Activated T-cell treated with anti-CD3 and anti-CD28 coated beads, Interleukin-2, amount 50 U/mL, for 72 hours (primary cell): ENCODE measurements at regions not wholly inside any gene's neighbourhood (a gene's known extent, or its start where the extent isn't known, plus 50 kb on each side); places are given as distances from the start of the nearest gene placed in this dataset.

Experiments
- ATAC-seq, 2 donors: fragments of 150-1000 bp; cut with Tn5 transposase; replicated peaks in 1 of 2; 2 replicates each; pipeline ENCODE4 v1.10.0; 2021; ENCODE audit warnings: moderate library complexity in 2 of 2, mild to moderate bottlenecking in 1 of 2
- DNase-seq, 2 donors: peaks; one replicate each; pipeline ENCODE4 v3.0.0; 2021 to 2022; ENCODE audit warnings: mixed read lengths in 1 of 2
- H3K27ac Mint-ChIP-seq: one replicate; pipeline ENCODE4 v1.8.0; 2022; ENCODE audit warnings: mild to moderate bottlenecking, moderate library complexity, mixed read lengths
- H3K27me3 Mint-ChIP-seq: one replicate; pipeline ENCODE4 v1.8.0; 2022; ENCODE audit warnings: low read depth, mixed read lengths
- H3K36me3 Mint-ChIP-seq, 2 donors: one replicate each; pipeline ENCODE4 v1.8.0; 2022; ENCODE audit warnings: mixed read lengths in 2 of 2, mild to moderate bottlenecking in 1 of 2; ENCODE audit not compliant: insufficient read depth in 2 of 2
- H3K4me1 Mint-ChIP-seq: one replicate; pipeline ENCODE4 v1.8.0; 2022; ENCODE audit warnings: low read depth, mixed read lengths
- H3K4me3 Mint-ChIP-seq, 2 donors: one replicate each; pipeline ENCODE4 v1.8.0; 2022; ENCODE audit warnings: mild to moderate bottlenecking in 2 of 2, mixed read lengths in 2 of 2, moderate library complexity in 2 of 2
- H3K9me3 Mint-ChIP-seq, 2 donors: one replicate each; pipeline ENCODE4 v1.8.0; 2022; ENCODE audit warnings: mixed read lengths in 2 of 2

DNA sequence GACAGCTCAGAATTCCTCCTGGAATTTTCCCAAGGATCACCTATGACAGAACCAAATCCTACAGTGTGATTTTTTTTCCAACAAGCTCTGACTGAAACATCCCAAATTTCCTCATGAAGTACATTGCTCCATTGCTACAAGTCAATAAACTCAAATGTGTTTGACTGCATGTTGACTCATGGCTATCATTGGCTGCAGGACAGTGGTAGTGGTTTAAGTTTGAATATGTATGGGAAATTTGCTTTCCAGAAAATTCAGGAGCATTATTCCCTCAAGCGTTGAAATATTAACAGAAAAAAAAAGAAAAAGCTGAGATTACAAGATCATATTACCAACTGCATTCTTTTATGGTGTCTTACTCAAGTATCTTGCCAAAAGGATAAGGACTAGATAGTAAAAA is 402.8 kb upstream of the DSEL start:
- H3K4me3 Mint-ChIP-seq: no peak overlapping the region
- no peak overlapping the region for H3K27ac Mint-ChIP-seq
- peaks cover 3 to 6% of the 10 kb centered on the region in 2 donors for H3K9me3 Mint-ChIP-seq
- no peaks in the 10 kb centered on the region for H3K27me3 Mint-ChIP-seq
- H3K4me1 Mint-ChIP-seq: no peaks in the 10 kb centered on the region
- ATAC-seq: no peak
- H3K36me3 Mint-ChIP-seq: no peaks in the 10 kb centered on the region
- DNase-seq: no peak

GRCh38 chr18:67916097-67916496 is 399.6 kb upstream of the DSEL start:
- no peak for DNase-seq
- Mint-ChIP-seq H3K4me3 (no peak overlapping the region), H3K36me3 (no peaks in the 10 kb centered on the region), H3K27me3 (no peaks in the 10 kb centered on the region), H3K4me1 (no peaks in the 10 kb centered on the region), H3K27ac (no peak overlapping the region), H3K9me3 (peaks cover 0 to 6% of the 10 kb centered on the region in 2 donors)
- ATAC-seq: no peak

GRCh38 chr18:67913040-67913439 is 396.5 kb upstream of the DSEL start:
- Mint-ChIP-seq H3K9me3 (peaks cover 0 to 2% of the 10 kb centered on the region in 2 donors), H3K27ac (no peak overlapping the region), H3K4me1 (no peaks in the 10 kb centered on the region), H3K36me3 (no peaks in the 10 kb centered on the region), H3K4me3 (no peak overlapping the region), H3K27me3 (no peaks in the 10 kb centered on the region)
- DNase-seq (no peak), ATAC-seq (no peak)

GRCh38 chr18:67901573-67901972 is 385.1 kb upstream of the DSEL start:
- H3K27me3 Mint-ChIP-seq: no peaks in the 10 kb centered on the region
- no peaks in the 10 kb centered on the region for H3K4me1 Mint-ChIP-seq
- no peak overlapping the region for H3K4me3 Mint-ChIP-seq
- ATAC-seq: no peak
- H3K9me3 Mint-ChIP-seq: peaks cover 0 to 2% of the 10 kb centered on the region in 2 donors
- DNase-seq: no peak
- no peaks in the 10 kb centered on the region for H3K36me3 Mint-ChIP-seq
- H3K27ac Mint-ChIP-seq: no peak overlapping the region

- Mint-ChIP-seq H3K4me3 (no peak overlapping the region), H3K27me3 (no peaks in the 10 kb centered on the region), H3K4me1 (no peaks in the 10 kb centered on the region), H3K9me3 (no peaks in the 10 kb centered on the region), H3K36me3 (no peaks in the 10 kb centered on the region), H3K27ac (no peak overlapping the region)
- no peak for DNase-seq
- no peak for ATAC-seq
Observed at GRCh38 chr18:67896451-67896850, 379.9 kb upstream of the DSEL start.

DNA sequence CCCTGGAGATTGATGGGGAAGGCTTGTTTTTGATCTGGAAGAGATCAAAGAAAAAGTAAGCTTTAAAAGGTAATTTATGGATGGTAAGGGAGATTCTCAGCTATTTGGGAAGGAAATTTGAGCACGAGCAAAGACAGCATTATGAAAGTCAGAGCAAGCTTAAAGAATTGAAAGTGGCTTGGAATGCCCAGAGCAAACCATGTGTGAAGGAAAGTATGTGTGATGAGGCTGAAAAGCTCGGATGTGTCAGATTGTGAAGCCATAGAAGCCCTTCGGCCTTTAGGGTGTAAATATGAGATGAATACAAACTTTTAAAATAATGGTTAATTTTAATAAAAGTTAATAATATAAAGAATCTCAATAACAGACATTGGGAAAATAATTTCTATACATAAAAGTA is 377.4 kb upstream of the DSEL start:
- no peak for ATAC-seq

DNA sequence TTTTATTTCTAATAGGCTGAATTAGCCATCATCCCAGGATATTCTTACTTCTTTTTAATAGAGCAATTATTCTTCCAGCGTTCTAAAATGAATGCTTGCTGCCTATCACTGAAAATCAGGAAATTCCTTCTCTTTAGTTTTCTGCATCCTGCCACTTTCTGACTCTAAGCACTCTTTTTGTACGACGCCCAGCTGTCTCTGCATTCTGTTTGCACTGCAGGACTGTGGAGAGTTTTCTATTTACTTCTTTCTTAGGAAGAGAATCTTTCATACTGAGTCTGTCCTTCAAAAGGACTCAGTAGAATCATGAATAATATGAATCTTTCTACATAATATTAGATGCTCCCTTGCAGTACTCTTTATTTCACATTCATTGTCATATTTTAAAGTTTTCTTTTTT is 360.4 kb upstream of the DSEL start:
- no peaks in the 10 kb centered on the region for H3K27me3 Mint-ChIP-seq
- ATAC-seq (no peak), DNase-seq (no peak)
- no peaks in the 10 kb centered on the region for H3K36me3 Mint-ChIP-seq
- no peak overlapping the region for H3K27ac Mint-ChIP-seq
- no peaks in the 10 kb centered on the region for H3K4me1 Mint-ChIP-seq
- H3K9me3 Mint-ChIP-seq: no peaks in the 10 kb centered on the region
- no peak overlapping the region for H3K4me3 Mint-ChIP-seq

More for the DNA sequence above, 377.4 kb upstream of the DSEL start:
- H3K36me3 Mint-ChIP-seq: no peaks in the 10 kb centered on the region
- H3K27me3 Mint-ChIP-seq: no peaks in the 10 kb centered on the region
- no peak overlapping the region for H3K4me3 Mint-ChIP-seq
- no peak overlapping the region for H3K27ac Mint-ChIP-seq
- no peaks in the 10 kb centered on the region for H3K4me1 Mint-ChIP-seq
- no peak for DNase-seq
- H3K9me3 Mint-ChIP-seq: no peaks in the 10 kb centered on the region

- no peak for ATAC-seq
- H3K9me3 Mint-ChIP-seq: no peaks in the 10 kb centered on the region
Observed at GRCh38 chr18:67875944-67876343, 359.4 kb upstream of the DSEL start.

DNA sequence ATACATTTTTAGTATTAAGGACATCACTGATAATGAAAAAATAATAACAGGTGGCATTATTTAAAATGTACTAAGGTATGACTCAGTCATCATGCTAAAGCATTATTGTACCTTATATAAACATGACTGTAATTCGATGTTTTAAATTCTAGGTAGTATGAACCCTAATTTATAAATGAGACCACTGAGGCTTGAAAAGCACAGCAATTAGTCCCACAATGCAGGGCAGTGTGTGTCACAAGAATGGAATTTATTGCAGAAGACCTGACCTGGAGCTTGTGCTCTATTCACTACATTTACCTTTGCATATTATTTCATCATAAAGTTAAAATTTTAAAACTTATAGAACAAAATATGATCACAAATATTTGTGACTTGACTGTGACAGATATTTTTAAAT is 358.5 kb upstream of the DSEL start:
- ATAC-seq: no peak
- H3K4me3 Mint-ChIP-seq: no peak overlapping the region
- H3K27me3 Mint-ChIP-seq: no peaks in the 10 kb centered on the region
- no peaks in the 10 kb centered on the region for H3K9me3 Mint-ChIP-seq
- DNase-seq: no peak
- H3K27ac Mint-ChIP-seq: no peak overlapping the region
- H3K4me1 Mint-ChIP-seq: no peaks in the 10 kb centered on the region
- H3K36me3 Mint-ChIP-seq: no peaks in the 10 kb centered on the region

More at GRCh38 chr18:67875944-67876343, 359.4 kb upstream of the DSEL start:
- no peaks in the 10 kb centered on the region for H3K36me3 Mint-ChIP-seq
- no peaks in the 10 kb centered on the region for H3K27me3 Mint-ChIP-seq
- H3K27ac Mint-ChIP-seq: no peak overlapping the region
- H3K4me3 Mint-ChIP-seq: no peak overlapping the region
- DNase-seq: no peak
- no peaks in the 10 kb centered on the region for H3K4me1 Mint-ChIP-seq

- peaks cover 0 to 4% of the 10 kb centered on the region in 2 donors for H3K9me3 Mint-ChIP-seq
- DNase-seq: no peak
- no peak for ATAC-seq
- H3K4me1 Mint-ChIP-seq: no peaks in the 10 kb centered on the region
- no peak overlapping the region for H3K4me3 Mint-ChIP-seq
- no peaks in the 10 kb centered on the region for H3K36me3 Mint-ChIP-seq
- H3K27ac Mint-ChIP-seq: no peak overlapping the region
- H3K27me3 Mint-ChIP-seq: no peaks in the 10 kb centered on the region
Observed at GRCh38 chr18:67865400-67865799, 348.9 kb upstream of the DSEL start.

- H3K27ac Mint-ChIP-seq: no peak overlapping the region
- peaks cover 0 to 4% of the 10 kb centered on the region in 2 donors for H3K9me3 Mint-ChIP-seq
- H3K27me3 Mint-ChIP-seq: no peaks in the 10 kb centered on the region
- no peaks in the 10 kb centered on the region for H3K36me3 Mint-ChIP-seq
- ATAC-seq (no peak), DNase-seq (no peak)
- H3K4me1 Mint-ChIP-seq: no peaks in the 10 kb centered on the region
- H3K4me3 Mint-ChIP-seq: no peak overlapping the region
Observed at GRCh38 chr18:67864677-67865340, 348.3 kb upstream of the DSEL start.

DNA sequence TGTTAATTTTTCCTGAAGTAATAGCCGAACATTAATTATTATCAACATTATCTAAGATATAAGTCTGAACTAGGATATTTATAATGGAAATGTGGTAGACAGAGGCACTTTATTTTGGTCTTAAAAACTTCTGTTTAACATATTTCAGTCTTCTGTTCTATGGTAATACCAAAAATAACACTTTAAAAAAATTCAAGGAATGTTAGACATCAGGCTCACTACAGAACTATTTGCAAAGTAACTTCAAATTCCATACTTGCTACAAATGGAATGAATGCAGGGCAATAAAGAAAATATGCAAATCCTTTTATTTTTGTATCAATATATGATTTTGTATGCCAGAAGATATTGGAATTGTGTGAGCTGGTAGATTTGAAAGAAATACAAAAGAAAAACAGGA is 345.5 kb upstream of the DSEL start:
- H3K27ac Mint-ChIP-seq: no peak overlapping the region
- H3K4me3 Mint-ChIP-seq: no peak overlapping the region
- no peaks in the 10 kb centered on the region for H3K4me1 Mint-ChIP-seq
- no peaks in the 10 kb centered on the region for H3K27me3 Mint-ChIP-seq
- no peak for DNase-seq
- H3K9me3 Mint-ChIP-seq: peaks cover 0 to 4% of the 10 kb centered on the region in 2 donors
- H3K36me3 Mint-ChIP-seq: no peaks in the 10 kb centered on the region
- no peak for ATAC-seq

DNA sequence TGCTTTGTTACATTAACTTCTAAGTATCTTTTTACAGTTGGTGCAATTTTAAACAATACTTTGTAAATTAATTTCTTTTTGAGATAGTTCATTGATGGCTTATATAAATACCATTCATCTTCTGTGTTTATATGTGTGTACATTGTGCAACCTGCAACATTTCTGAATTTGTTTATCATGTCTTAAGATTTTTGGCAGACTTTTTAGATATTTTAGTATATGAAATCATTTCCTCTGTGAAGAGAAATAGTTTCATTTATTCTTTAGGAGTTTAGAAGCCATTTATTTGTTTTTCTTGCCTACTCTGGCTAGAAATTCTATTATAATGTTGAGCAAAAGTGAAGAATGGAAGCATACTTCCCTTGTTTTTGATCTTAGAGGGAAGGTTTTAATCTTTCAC is 337.8 kb upstream of the DSEL start:
- Mint-ChIP-seq H3K4me1 (no peaks in the 10 kb centered on the region), H3K9me3 (no peaks in the 10 kb centered on the region), H3K27ac (no peak overlapping the region), H3K4me3 (no peak overlapping the region), H3K27me3 (no peaks in the 10 kb centered on the region), H3K36me3 (no peaks in the 10 kb centered on the region)
- DNase-seq: no peak
- ATAC-seq: no peak

GRCh38 chr18:67846422-67847098 is 330.0 kb upstream of the DSEL start:
- ATAC-seq (no peak), DNase-seq (no peak)
- no peaks in the 10 kb centered on the region for H3K36me3 Mint-ChIP-seq
- H3K4me3 Mint-ChIP-seq: no peak overlapping the region
- no peaks in the 10 kb centered on the region for H3K4me1 Mint-ChIP-seq
- peaks cover 0 to 2% of the 10 kb centered on the region in 2 donors for H3K9me3 Mint-ChIP-seq
- H3K27ac Mint-ChIP-seq: no peak overlapping the region
- no peaks in the 10 kb centered on the region for H3K27me3 Mint-ChIP-seq
